Panc1 (cell line): ENCODE measurements at regions not wholly inside any gene's neighbourhood (a gene's known extent, or its start where the extent isn't known, plus 50 kb on each side); places are given as distances from the start of the nearest gene placed in this dataset.

Source experiments
- ATAC-seq: fragments of 200-7000 bp; cut with Tn5 transposase; 2 replicates; pipeline ENCODE4 v1.9.1; 2020; ENCODE audit warnings: mild to moderate bottlenecking, moderate library complexity
- BruUV-seq: library from RNA; stranded (reverse); fragments of 400-500 nt; replicated peaks from 2 replicates; lab custom pipeline; 2021; lab: Mats Ljungman, UMichigan
- CTCF ChIA-PET: fragments of 300-600 bp; sonication (Branson Sonifier 250); formaldehyde crosslinking; loops from one replicate; lab custom pipeline; 2022; ENCODE audit warnings: antibody characterized with exemption; lab: Charles Lee
- POLR2A ChIA-PET: fragments of 300-600 bp; sonication (Branson Sonifier 250); formaldehyde crosslinking; loops from one replicate; lab custom pipeline; 2022; ENCODE audit warnings: antibody characterized with exemption; lab: Charles Lee
- DNase-seq: peaks from one replicate; pipeline ENCODE4 v3.0.0-alpha.2; 2010; ENCODE audit warnings: low read depth, low spot score
- H3K27ac ChIP-seq: 2 replicates; pipeline ENCODE4 v1.5.1; 2011; ENCODE audit warnings: mild to moderate bottlenecking, low read length, inconsistent platforms
- H3K27me3 ChIP-seq: fragments of 200-500 bp; sonication (Bioruptor generic); 2 replicates; pipeline ENCODE4 v1.6.0; 2014; ENCODE audit warnings: low read length, inconsistent platforms; ENCODE audit not compliant: control insufficient read depth, insufficient read depth
- H3K36me3 ChIP-seq: fragments of 200-500 bp; sonication (Bioruptor generic); 2 replicates; pipeline ENCODE4 v1.5.1; 2014; ENCODE audit warnings: inconsistent platforms, mild to moderate bottlenecking, low read length, moderate library complexity; ENCODE audit not compliant: control insufficient read depth, insufficient read depth
- H3K4me1 ChIP-seq: 2 replicates; pipeline ENCODE4 v1.5.1; 2011; ENCODE audit warnings: inconsistent platforms, mild to moderate bottlenecking, low read length, moderate library complexity; ENCODE audit not compliant: control insufficient read depth, insufficient read depth
- H3K4me3 ChIP-seq, 2 experiments: 2 replicates each; pipeline ENCODE4 v1.5.1; 2011 to 2012; ENCODE audit warnings: low read depth in 2 of 2, low read length in 2 of 2, mild to moderate bottlenecking in 2 of 2, inconsistent platforms in 1 of 2, moderate library complexity in 1 of 2
- H3K9me3 ChIP-seq: fragments of 200-500 bp; sonication (Bioruptor generic); 2 replicates; pipeline ENCODE4 v1.5.1; 2014; ENCODE audit warnings: low read depth, mild to moderate bottlenecking, inconsistent platforms, low read length, moderate library complexity; ENCODE audit not compliant: control insufficient read depth, insufficient read depth
- POLR2AphosphoS5 ChIP-seq: IDR thresholded peaks from 2 replicates; pipeline ENCODE4 v1.6.1; 2012; ENCODE audit warnings: mild to moderate bottlenecking, low read depth, low read length, moderate library complexity
- REST ChIP-seq, 2 experiments: IDR thresholded peaks; 2 replicates each; pipeline ENCODE4 v1.6.1; 2011 to 2012; ENCODE audit warnings: low read depth in 2 of 2, control low read depth in 1 of 2, low read length in 1 of 2, mild to moderate bottlenecking in 1 of 2, moderate library complexity in 1 of 2; ENCODE audit not compliant: insufficient read depth in 1 of 2
- SIN3A ChIP-seq: IDR thresholded peaks from 2 replicates; pipeline ENCODE4 v1.6.1; 2012; ENCODE audit warnings: low read depth, mild to moderate bottlenecking, low read length, moderate library complexity, borderline replicate concordance; ENCODE audit not compliant: insufficient read depth
- TCF7L2 ChIP-seq: IDR thresholded peaks from 2 replicates; pipeline ENCODE4 v1.6.1; 2011; ENCODE audit warnings: mild to moderate bottlenecking, low read depth, low read length, inconsistent platforms
- in situ Hi-C: cut with HindIII; loops from 2 replicates; pipeline ENCODE4 v1.10.0; 2016; ENCODE audit warnings: low sequenced_read_pairs, low pct_unique_long_range_greater_than_20kb
- intact Hi-C: fragments of 100-400 bp; cut with micrococcal nuclease; formaldehyde crosslinking; loops from one replicate; pipeline ENCODE4 v1.10.0; 2022; ENCODE audit not compliant: unreplicated experiment
- TF ChIP-seq, protein P1 (sequence below): fragments of 450-650 bp; IDR thresholded peaks from 2 replicates; pipeline ENCODE4 v1.5.1; 2017; ENCODE audit warnings: mild to moderate bottlenecking

- in situ Hi-C loops (no loop called here), intact Hi-C loops (no loop called here)
- TF ChIP-seq REST (IDR thresholded peaks at IDR 0.05; ENCODE audit: insufficient read depth in 1 of 2, low read depth in 2 of 2, low read length in 1 of 2), result no peak
- no peak for TF ChIP-seq TCF7L2
- ATAC-seq (no peak), DNase-seq (no peak)
- BruUV-seq, result no TSS peak
- Histone ChIP-seq H3K27ac (no peak overlapping the region), H3K4me3 (no peak overlapping the region), H3K36me3 (no peaks in the 10 kb centered on the region), H3K4me1 (no peaks in the 10 kb centered on the region), H3K27me3 (no peaks in the 10 kb centered on the region), H3K9me3 (no peaks in the 10 kb centered on the region)
- POLR2A ChIA-PET, result no interaction called here
- CTCF ChIA-PET, result no interaction called here
Observed at GRCh38 chr6:14031516-14031915, 86.1 kb upstream of the CD83 start.

DNA sequence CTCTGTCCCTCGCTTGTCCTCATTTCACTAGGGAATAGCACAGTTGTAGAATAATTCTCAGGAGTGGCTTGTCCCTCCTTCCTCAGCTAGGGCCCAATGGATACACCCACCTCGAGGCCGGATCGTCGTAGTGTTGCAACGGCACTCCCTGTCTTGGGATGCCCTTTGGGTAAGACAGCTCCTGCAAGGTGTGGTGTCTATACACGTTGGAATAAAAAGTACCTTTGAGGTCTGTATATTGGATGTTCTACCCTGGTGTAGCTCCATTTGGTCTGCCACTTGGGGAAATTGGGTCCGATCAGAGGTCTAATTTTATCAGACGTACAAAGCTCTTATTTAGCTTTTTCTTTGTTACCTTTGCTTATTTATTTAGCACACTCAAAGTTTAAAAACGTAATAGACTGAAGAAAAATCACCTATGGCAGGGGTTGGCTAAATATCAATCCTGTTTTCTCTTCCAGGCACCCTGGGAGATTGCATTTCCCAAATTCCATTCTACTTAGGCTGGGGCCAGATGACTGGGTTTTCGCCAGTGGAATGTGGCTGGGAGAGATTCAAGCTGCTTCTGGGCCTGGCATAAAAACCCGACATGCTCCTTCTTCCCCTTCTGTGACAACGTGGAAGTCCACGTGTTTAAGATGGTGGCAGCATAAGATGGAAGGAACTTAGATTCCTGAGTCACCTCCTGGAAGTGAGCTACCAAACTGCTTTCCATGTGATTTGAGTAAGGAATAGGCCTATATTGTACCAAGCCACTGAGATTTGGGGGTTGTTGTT lies 82.3 kb upstream of the CD83 start:
- in situ Hi-C loops, result no loop called here
- Histone ChIP-seq H3K27me3 (no peaks in the 10 kb centered on the region), H3K9me3 (no peaks in the 10 kb centered on the region), H3K27ac (no peak overlapping the region), H3K4me1 (no peaks in the 10 kb centered on the region), H3K4me3 (no peak overlapping the region), H3K36me3 (no peaks in the 10 kb centered on the region)
- DNase-seq, result no peak
- intact Hi-C loops, result no loop called here
- ChIA-PET POLR2A (interaction anchor here (0.6 kb wide), 1 partner anchor 111 kb away, joined by 3 read pairs; no protein-coding TSS in a partner anchor), CTCF (no interaction called here)
- BruUV-seq, result no TSS peak
- no peak for ATAC-seq
- no peak for TF ChIP-seq POLR2AphosphoS5
- TF ChIP-seq TCF7L2, result no peak
- no peak for TF ChIP-seq REST (IDR thresholded peaks at IDR 0.05; ENCODE audit: insufficient read depth in 1 of 2, low read depth in 2 of 2, low read length in 1 of 2)
- TF ChIP-seq SIN3A, result no peak
- TF ChIP-seq, protein P1, sequence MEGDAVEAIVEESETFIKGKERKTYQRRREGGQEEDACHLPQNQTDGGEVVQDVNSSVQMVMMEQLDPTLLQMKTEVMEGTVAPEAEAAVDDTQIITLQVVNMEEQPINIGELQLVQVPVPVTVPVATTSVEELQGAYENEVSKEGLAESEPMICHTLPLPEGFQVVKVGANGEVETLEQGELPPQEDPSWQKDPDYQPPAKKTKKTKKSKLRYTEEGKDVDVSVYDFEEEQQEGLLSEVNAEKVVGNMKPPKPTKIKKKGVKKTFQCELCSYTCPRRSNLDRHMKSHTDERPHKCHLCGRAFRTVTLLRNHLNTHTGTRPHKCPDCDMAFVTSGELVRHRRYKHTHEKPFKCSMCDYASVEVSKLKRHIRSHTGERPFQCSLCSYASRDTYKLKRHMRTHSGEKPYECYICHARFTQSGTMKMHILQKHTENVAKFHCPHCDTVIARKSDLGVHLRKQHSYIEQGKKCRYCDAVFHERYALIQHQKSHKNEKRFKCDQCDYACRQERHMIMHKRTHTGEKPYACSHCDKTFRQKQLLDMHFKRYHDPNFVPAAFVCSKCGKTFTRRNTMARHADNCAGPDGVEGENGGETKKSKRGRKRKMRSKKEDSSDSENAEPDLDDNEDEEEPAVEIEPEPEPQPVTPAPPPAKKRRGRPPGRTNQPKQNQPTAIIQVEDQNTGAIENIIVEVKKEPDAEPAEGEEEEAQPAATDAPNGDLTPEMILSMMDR, result no peak
